Vagina (tissue), 2 donors: ENCODE measurements at regions not wholly inside any gene's neighbourhood (a gene's known extent, or its start where the extent isn't known, plus 50 kb on each side); places are given as distances from the start of the nearest gene placed in this dataset.

Source experiments
- CTCF ChIP-seq, 3 experiments: fragments of 450-650 bp in 2 of 3; fragments of 200-600 bp in 1 of 3; sonication (generic) in 1 of 3; IDR thresholded peaks; one replicate each; pipeline ENCODE4 v1.5.1; 2017 to 2019; ENCODE audit warnings: antibody characterized with exemption in 3 of 3, mild to moderate bottlenecking in 2 of 3, moderate library complexity in 2 of 3
- POLR2A ChIP-seq, 2 donors: fragments of 450-650 bp; IDR thresholded peaks; one replicate each; pipeline ENCODE4 v1.6.1; 2017; ENCODE audit warnings: antibody characterized with exemption in 2 of 2, mild to moderate bottlenecking in 2 of 2, moderate library complexity in 2 of 2

- no peak for TF ChIP-seq POLR2A (IDR thresholded peaks at IDR 0.05)
- TF ChIP-seq CTCF (IDR thresholded peaks at IDR 0.05): no peak
Observed at GRCh38 chr7:27374958-27375841, 132.6 kb downstream of the EVX1 start.
